ENCODE measurements at regions not wholly inside any gene's neighbourhood (a gene's known extent, or its start where the extent isn't known, plus 50 kb on each side); places are given as distances from the start of the nearest gene placed in this dataset.

DNA sequence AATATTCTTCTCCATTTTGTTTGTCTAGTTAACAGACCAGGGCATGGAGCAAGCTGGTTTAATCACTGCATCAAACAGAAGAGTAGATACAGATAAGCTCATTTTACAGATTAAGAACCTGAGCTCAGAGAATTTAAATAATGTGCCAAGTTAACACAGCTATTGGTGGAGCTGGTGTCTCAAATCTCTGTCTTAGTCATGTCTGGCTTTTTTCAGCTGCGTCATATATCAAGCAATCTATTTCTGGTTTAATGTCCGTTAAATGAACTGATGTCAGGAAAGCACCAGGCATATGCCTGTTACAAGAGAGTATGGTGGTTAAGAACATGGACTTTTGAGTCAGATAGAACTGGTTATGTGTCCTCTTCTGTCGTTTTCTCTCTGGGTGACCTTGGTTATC is 79.8 kb upstream of the ADGRA3 start:
- TF ChIP-seq, protein P1, sequence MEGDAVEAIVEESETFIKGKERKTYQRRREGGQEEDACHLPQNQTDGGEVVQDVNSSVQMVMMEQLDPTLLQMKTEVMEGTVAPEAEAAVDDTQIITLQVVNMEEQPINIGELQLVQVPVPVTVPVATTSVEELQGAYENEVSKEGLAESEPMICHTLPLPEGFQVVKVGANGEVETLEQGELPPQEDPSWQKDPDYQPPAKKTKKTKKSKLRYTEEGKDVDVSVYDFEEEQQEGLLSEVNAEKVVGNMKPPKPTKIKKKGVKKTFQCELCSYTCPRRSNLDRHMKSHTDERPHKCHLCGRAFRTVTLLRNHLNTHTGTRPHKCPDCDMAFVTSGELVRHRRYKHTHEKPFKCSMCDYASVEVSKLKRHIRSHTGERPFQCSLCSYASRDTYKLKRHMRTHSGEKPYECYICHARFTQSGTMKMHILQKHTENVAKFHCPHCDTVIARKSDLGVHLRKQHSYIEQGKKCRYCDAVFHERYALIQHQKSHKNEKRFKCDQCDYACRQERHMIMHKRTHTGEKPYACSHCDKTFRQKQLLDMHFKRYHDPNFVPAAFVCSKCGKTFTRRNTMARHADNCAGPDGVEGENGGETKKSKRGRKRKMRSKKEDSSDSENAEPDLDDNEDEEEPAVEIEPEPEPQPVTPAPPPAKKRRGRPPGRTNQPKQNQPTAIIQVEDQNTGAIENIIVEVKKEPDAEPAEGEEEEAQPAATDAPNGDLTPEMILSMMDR (IDR thresholded peaks at IDR 0.05) = no peak
- no peak for TF ChIP-seq POLR2A (IDR thresholded peaks at IDR 0.05)

All from breast epithelium (tissue), 3 donors.